ENCODE measurements at regions not wholly inside any gene's neighbourhood (a gene's known extent, or its start where the extent isn't known, plus 50 kb on each side); places are given as distances from the start of the nearest gene placed in this dataset.

- intact Hi-C loops (cut with micrococcal nuclease) = loop anchor here (1.0 to 10.0 kb wide), 18 partner anchors 7 to 1695 kb away; partner anchors contain the start of genes CFAP20DC and SLMAP
Observed at GRCh38 chr3:59451800-59452746, 402.2 kb upstream of the CFAP20DC start.

GRCh38 chr3:59450946-59451763 lies 401.3 kb upstream of the CFAP20DC start:
- intact Hi-C loops (cut with micrococcal nuclease) = loop anchor here (1.0 to 10.0 kb wide), 18 partner anchors 8 to 1694 kb away; partner anchors contain the start of genes CFAP20DC and SLMAP

- intact Hi-C loops (cut with micrococcal nuclease) = loop anchor here (2.0 to 10.0 kb wide), 8 partner anchors 76 to 1693 kb away; partner anchors contain the start of gene SLMAP
Observed at GRCh38 chr3:59450437-59450836, 400.6 kb upstream of the CFAP20DC start.

GRCh38 chr3:59446775-59447465 lies 397.1 kb upstream of the CFAP20DC start:
- intact Hi-C loops (cut with micrococcal nuclease) = no loop called here

GRCh38 chr3:59444676-59445075 lies 394.9 kb upstream of the CFAP20DC start:
- intact Hi-C loops (cut with micrococcal nuclease) = loop anchor here (1.0 to 2.0 kb wide), 3 partner anchors 9 to 1806 kb away; partner anchors contain the start of gene FHIT

GRCh38 chr3:59444294-59444671 lies 394.5 kb upstream of the CFAP20DC start:
- intact Hi-C loops (cut with micrococcal nuclease) = loop anchor here (1.0 to 2.0 kb wide), 3 partner anchors 9 to 1807 kb away; partner anchors contain the start of gene FHIT

- intact Hi-C loops (cut with micrococcal nuclease) = loop anchor here (1.0 to 2.0 kb wide), 5 partner anchors 8 to 1807 kb away; partner anchors contain the start of gene FHIT
Observed at GRCh38 chr3:59443618-59444293, 393.9 kb upstream of the CFAP20DC start.

GRCh38 chr3:59442046-59442445 lies 392.2 kb upstream of the CFAP20DC start:
- intact Hi-C loops (cut with micrococcal nuclease) = loop anchor here (2.0 kb wide), 1 partner anchor 15 kb away; no protein-coding TSS in a partner anchor

- intact Hi-C loops (cut with micrococcal nuclease) = no loop called here
Observed at GRCh38 chr3:59440285-59441028, 390.6 kb upstream of the CFAP20DC start.

- intact Hi-C loops (cut with micrococcal nuclease) = no loop called here
Observed at GRCh38 chr3:59438492-59438891, 388.7 kb upstream of the CFAP20DC start.

GRCh38 chr3:59436164-59436958 lies 386.5 kb upstream of the CFAP20DC start:
- intact Hi-C loops (cut with micrococcal nuclease) = no loop called here

GRCh38 chr3:59433546-59433945 lies 383.7 kb upstream of the CFAP20DC start:
- intact Hi-C loops (cut with micrococcal nuclease) = no loop called here

- intact Hi-C loops (cut with micrococcal nuclease) = no loop called here
Observed at GRCh38 chr3:59432665-59433064, 382.8 kb upstream of the CFAP20DC start.

- intact Hi-C loops (cut with micrococcal nuclease) = no loop called here
Observed at GRCh38 chr3:59430341-59430740, 380.5 kb upstream of the CFAP20DC start.

GRCh38 chr3:59429198-59429597 lies 379.4 kb upstream of the CFAP20DC start:
- intact Hi-C loops (cut with micrococcal nuclease) = loop anchor here (10.0 kb wide), 1 partner anchor 114 kb away; no protein-coding TSS in a partner anchor

- intact Hi-C loops (cut with micrococcal nuclease) = loop anchor here (1.0 to 10.0 kb wide), 5 partner anchors 16 to 112 kb away; no protein-coding TSS in a partner anchor
Observed at GRCh38 chr3:59426821-59427565, 377.2 kb upstream of the CFAP20DC start.

- intact Hi-C loops (cut with micrococcal nuclease) = loop anchor here (1.0 to 10.0 kb wide), 4 partner anchors 17 to 111 kb away; no protein-coding TSS in a partner anchor
Observed at GRCh38 chr3:59425942-59426341, 376.1 kb upstream of the CFAP20DC start.

- intact Hi-C loops (cut with micrococcal nuclease) = loop anchor here (10.0 kb wide), 1 partner anchor 111 kb away; no protein-coding TSS in a partner anchor
Observed at GRCh38 chr3:59425371-59425770, 375.5 kb upstream of the CFAP20DC start.
